HEK293T (cell line): ENCODE measurements at regions not wholly inside any gene's neighbourhood (a gene's known extent, or its start where the extent isn't known, plus 50 kb on each side); places are given as distances from the start of the nearest gene placed in this dataset.

Experiments
- BHLHE40 ChIP-seq: fragments of 450-650 bp; IDR thresholded peaks from 2 replicates; pipeline ENCODE4 v1.6.1; 2016; ENCODE audit warnings: mild to moderate bottlenecking, moderate library complexity, borderline replicate concordance
- CTBP1 ChIP-seq: fragments of 450-650 bp; IDR thresholded peaks from 2 replicates; pipeline ENCODE4 v1.6.1; 2016; ENCODE audit warnings: borderline replicate concordance
- ELF4 ChIP-seq: fragments of 450-650 bp; IDR thresholded peaks from 2 replicates; pipeline ENCODE4 v1.6.1; 2017; ENCODE audit warnings: antibody characterized with exemption
- FOXA1 ChIP-seq: fragments of 450-650 bp; IDR thresholded peaks from 2 replicates; pipeline ENCODE4 v1.6.1; 2016; ENCODE audit warnings: mild to moderate bottlenecking
- FOXK2 ChIP-seq: fragments of 450-650 bp; IDR thresholded peaks from 2 replicates; pipeline ENCODE4 v1.6.1; 2016; ENCODE audit warnings: mild to moderate bottlenecking
- HDGF ChIP-seq: fragments of 450-650 bp; IDR thresholded peaks from 2 replicates; pipeline ENCODE4 v1.6.1; 2017; ENCODE audit warnings: antibody characterized with exemption, borderline replicate concordance
- L3MBTL2 ChIP-seq: fragments of 450-650 bp; conservative IDR thresholded peaks from 2 replicates; pipeline ENCODE4 v1.6.1; 2016; ENCODE audit warnings: mild to moderate bottlenecking
- LEF1 ChIP-seq: fragments of 450-650 bp; IDR thresholded peaks from 2 replicates; pipeline ENCODE4 v1.6.1; 2017; ENCODE audit warnings: mild to moderate bottlenecking, borderline replicate concordance
- NFRKB ChIP-seq: fragments of 450-650 bp; IDR thresholded peaks from 2 replicates; pipeline ENCODE4 v1.6.1; 2016; ENCODE audit warnings: mild to moderate bottlenecking, moderate library complexity
- PKNOX1 ChIP-seq: fragments of 450-650 bp; IDR thresholded peaks from 2 replicates; pipeline ENCODE4 v1.6.1; 2016
- SP1 ChIP-seq: fragments of 450-650 bp; IDR thresholded peaks from 2 replicates; pipeline ENCODE4 v1.6.1; 2017
- SUZ12 ChIP-seq: fragments of 450-650 bp; IDR thresholded peaks from 2 replicates; pipeline ENCODE4 v1.6.1; 2016; ENCODE audit warnings: mild to moderate bottlenecking
- ZNF384 ChIP-seq: fragments of 450-650 bp; IDR thresholded peaks from 2 replicates; pipeline ENCODE4 v1.6.1; 2016

- TF ChIP-seq PKNOX1: no peak
- TF ChIP-seq BHLHE40: no peak
- no peak for TF ChIP-seq LEF1
- no peak for TF ChIP-seq ELF4
- no peak for TF ChIP-seq SUZ12
- TF ChIP-seq SP1: no peak
- TF ChIP-seq ZNF384: no peak
- TF ChIP-seq HDGF: no peak
- no peak for TF ChIP-seq FOXA1
- TF ChIP-seq CTBP1: no peak
- no peak for TF ChIP-seq NFRKB
- TF ChIP-seq FOXK2: no peak
- TF ChIP-seq L3MBTL2: no peak
Measured at GRCh38 chr10:52563360-52563759, 209.2 kb downstream of the MBL2 start.
